Parathyroid adenoma (tissue), 2 donors: ENCODE measurements at regions not wholly inside any gene's neighbourhood (a gene's known extent, or its start where the extent isn't known, plus 50 kb on each side); places are given as distances from the start of the nearest gene placed in this dataset.
A peak's percentile ranks its signal among the peaks of the same experiment; 100 is the strongest.

Experiments
- H2AFZ ChIP-seq: fragments of 300-600 bp; sonication (generic); one replicate; pipeline ENCODE4 v1.7.0; 2017; ENCODE audit warnings: antibody characterized with exemption, mild to moderate bottlenecking
- H3K27ac ChIP-seq: fragments of 300-600 bp; sonication (generic); one replicate; pipeline ENCODE4 v1.7.0; 2017
- H3K27me3 ChIP-seq: fragments of 300-600 bp; sonication (generic); one replicate; pipeline ENCODE4 v1.7.0; 2017; ENCODE audit warnings: low read length; ENCODE audit not compliant: control insufficient read depth, insufficient read depth
- H3K36me3 ChIP-seq: fragments of 300-600 bp; sonication (generic); one replicate; pipeline ENCODE4 v1.7.0; 2017; ENCODE audit warnings: low read length; ENCODE audit not compliant: control insufficient read depth, insufficient read depth
- H3K4me1 ChIP-seq: fragments of 300-600 bp; sonication (generic); one replicate; pipeline ENCODE4 v1.7.0; 2017; ENCODE audit warnings: control low read depth
- H3K4me2 ChIP-seq: fragments of 300-600 bp; sonication (generic); one replicate; pipeline ENCODE4 v1.7.0; 2017; ENCODE audit warnings: low read length
- H3K4me3 ChIP-seq: fragments of 300-600 bp; sonication (generic); one replicate; pipeline ENCODE4 v1.7.0; 2017; ENCODE audit warnings: low read depth, low read length
- H3K79me2 ChIP-seq: fragments of 300-600 bp; sonication (generic); one replicate; pipeline ENCODE4 v1.7.0; 2017; ENCODE audit warnings: control low read depth
- H3K9ac ChIP-seq: fragments of 300-600 bp; sonication (generic); one replicate; pipeline ENCODE4 v1.7.0; 2017; ENCODE audit warnings: mild to moderate bottlenecking
- H3K9me3 ChIP-seq: fragments of 300-600 bp; sonication (generic); one replicate; pipeline ENCODE4 v1.7.0; 2017; ENCODE audit warnings: low read length; ENCODE audit not compliant: control insufficient read depth
- TF ChIP-seq, protein P1 (sequence below): fragments of 300-600 bp; sonication (generic); IDR thresholded peaks from one replicate; pipeline ENCODE4 v1.7.0; 2017; ENCODE audit warnings: antibody characterized with exemption, mild to moderate bottlenecking
- donor health status: primary hyperparathyroidism.

DNA sequence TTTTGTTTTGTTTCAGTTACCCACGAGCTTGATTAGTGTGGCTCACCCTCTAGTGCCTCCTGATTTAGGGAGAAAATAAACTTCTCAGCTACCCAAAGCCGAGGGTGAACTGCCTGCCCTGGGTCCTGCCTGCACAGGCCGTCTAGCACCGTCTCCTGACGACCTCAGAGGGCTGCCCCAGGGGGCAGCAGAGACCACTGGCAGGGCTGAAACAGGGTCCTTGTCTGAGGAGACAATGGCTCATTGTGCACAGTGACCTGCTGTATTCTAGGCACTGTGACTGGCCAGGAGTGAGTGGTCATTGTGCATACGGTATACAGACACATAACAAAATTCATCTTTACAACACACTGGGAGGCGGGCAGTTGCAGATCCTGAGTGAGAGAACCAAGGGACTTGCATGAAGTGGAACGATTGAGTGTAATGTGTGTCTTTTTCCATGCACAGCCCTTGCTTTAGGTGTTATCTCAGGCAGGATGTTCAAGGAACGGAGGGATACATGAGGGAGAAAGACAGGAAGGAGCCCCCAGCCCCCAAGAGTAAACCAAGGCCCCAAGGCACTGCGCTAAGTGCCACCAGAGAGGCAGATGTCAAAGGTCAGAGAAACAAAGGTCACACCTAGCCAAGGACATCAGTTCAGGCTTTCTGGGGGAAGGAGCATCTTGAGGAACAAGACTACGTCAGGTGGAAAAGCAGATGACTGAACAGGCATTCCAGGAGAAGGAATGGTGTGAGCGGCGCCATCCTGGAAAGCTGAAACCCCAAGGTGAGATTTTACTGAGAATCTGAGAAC lies 421.3 kb downstream of the LPIN1 start:
- H3K36me3 ChIP-seq, result no peaks in the 10 kb centered on the region
- H3K4me3 ChIP-seq, result no peak overlapping the region
- H3K79me2 ChIP-seq, result no peaks in the 10 kb centered on the region
- H3K27me3 ChIP-seq, result no peaks in the 10 kb centered on the region
- TF ChIP-seq, protein P1, sequence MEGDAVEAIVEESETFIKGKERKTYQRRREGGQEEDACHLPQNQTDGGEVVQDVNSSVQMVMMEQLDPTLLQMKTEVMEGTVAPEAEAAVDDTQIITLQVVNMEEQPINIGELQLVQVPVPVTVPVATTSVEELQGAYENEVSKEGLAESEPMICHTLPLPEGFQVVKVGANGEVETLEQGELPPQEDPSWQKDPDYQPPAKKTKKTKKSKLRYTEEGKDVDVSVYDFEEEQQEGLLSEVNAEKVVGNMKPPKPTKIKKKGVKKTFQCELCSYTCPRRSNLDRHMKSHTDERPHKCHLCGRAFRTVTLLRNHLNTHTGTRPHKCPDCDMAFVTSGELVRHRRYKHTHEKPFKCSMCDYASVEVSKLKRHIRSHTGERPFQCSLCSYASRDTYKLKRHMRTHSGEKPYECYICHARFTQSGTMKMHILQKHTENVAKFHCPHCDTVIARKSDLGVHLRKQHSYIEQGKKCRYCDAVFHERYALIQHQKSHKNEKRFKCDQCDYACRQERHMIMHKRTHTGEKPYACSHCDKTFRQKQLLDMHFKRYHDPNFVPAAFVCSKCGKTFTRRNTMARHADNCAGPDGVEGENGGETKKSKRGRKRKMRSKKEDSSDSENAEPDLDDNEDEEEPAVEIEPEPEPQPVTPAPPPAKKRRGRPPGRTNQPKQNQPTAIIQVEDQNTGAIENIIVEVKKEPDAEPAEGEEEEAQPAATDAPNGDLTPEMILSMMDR, result no peak
- H3K27ac ChIP-seq, result no peak overlapping the region
- H3K4me2 ChIP-seq, result no peak overlapping the region
- H3K4me1 ChIP-seq, result peaks cover 13% of the 10 kb centered on the region
- peak overlapping the region; percentile 71 for H2AFZ ChIP-seq
- H3K9me3 ChIP-seq, result no peaks in the 10 kb centered on the region
- no peak overlapping the region for H3K9ac ChIP-seq

DNA sequence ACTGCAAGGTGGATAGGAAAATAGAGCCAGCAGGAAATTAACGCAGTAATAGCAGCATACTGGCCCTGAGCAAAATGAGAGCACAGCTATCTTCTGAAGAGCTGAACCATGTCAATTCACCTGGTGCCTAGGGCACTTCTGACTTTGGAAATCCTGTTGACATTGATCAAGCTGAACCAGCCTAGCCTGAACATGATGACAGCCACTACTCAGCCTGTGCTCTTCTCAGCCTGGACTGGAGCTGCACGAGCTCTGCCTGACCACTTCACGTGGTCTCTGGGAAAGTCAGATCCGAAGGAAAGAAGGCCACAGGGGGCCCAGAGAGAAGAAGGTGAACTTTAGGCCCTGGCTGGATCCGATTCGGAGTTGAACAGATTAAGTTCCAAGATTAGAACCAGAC lies 421.9 kb downstream of the LPIN1 start:
- H3K4me2 ChIP-seq, result peak overlapping the region; percentile 23

DNA sequence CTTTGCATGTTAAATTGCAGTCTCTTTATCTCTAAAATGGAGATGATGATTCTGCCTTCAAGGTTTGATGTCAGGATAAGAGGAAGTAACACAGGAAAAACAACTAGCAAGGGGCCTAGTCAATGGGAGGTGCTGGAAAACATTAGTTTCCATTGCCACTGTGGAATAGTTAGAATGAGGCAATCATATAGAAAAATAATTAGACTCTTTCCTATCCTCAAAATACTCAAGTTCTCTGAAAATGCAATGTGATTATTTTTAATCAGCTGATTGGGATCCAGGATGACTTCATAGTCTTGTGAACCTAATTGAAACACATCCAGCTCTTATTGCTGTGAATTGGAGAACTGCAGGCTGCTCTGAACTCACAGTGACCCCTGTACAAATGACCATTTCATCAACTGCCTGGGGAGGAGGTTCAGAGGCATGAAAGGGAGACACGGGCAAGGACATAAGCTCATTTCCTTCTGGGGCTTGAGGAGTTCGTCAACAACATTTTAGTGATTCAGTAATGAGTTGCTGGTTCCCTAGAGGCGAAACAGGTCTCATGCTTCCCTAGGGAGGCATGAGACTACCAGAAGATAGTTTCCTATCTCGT lies 422.5 kb downstream of the LPIN1 start:
- Histone ChIP-seq H3K27ac (no peak overlapping the region), H3K9ac (no peak overlapping the region), H3K36me3 (no peaks in the 10 kb centered on the region), H3K27me3 (no peaks in the 10 kb centered on the region), H3K4me1 (peaks cover 13% of the 10 kb centered on the region), H3K9me3 (no peaks in the 10 kb centered on the region), H2AFZ (peak overlapping the region; percentile 71), H3K4me3 (no peak overlapping the region), H3K79me2 (no peaks in the 10 kb centered on the region), H3K4me2 (peak overlapping the region; percentile 23)
- TF ChIP-seq, protein P1, result no peak

More for the DNA sequence above, 421.9 kb downstream of the LPIN1 start:
- Histone ChIP-seq H3K27me3 (no peaks in the 10 kb centered on the region), H2AFZ (peak overlapping the region; percentile 71), H3K4me3 (no peak overlapping the region), H3K27ac (no peak overlapping the region), H3K79me2 (no peaks in the 10 kb centered on the region), H3K9ac (no peak overlapping the region), H3K9me3 (no peaks in the 10 kb centered on the region), H3K4me1 (peaks cover 13% of the 10 kb centered on the region), H3K36me3 (no peaks in the 10 kb centered on the region)
- TF ChIP-seq, protein P1, result no peak

DNA sequence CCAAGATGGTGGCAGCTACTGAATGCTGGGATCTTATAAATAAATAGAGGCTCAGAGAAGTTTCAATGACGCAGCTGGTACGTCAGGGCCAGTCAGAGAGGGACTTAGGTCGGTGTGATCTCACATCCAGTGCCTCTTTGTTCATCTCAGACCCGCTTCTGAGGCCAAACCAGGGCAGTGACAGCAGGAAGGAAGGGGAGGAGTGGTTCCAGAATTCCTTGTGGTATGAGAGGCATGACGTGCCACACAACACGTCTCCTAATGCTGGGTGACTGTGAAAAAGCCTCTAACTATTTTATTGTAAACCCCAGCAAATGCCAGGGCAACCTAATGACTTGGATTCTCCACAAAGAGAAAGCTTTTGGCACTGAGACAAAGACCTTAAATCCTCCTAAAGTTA lies 423.3 kb downstream of the LPIN1 start:
- Histone ChIP-seq H3K4me2 (no peak overlapping the region), H3K27ac (peak overlapping the region; percentile 25), H3K27me3 (no peaks in the 10 kb centered on the region), H3K36me3 (no peaks in the 10 kb centered on the region), H2AFZ (peak overlapping the region; percentile 7), H3K9me3 (no peaks in the 10 kb centered on the region), H3K9ac (no peak overlapping the region), H3K4me1 (peaks cover 13% of the 10 kb centered on the region), H3K79me2 (no peaks in the 10 kb centered on the region), H3K4me3 (no peak overlapping the region)
- TF ChIP-seq, protein P1, result no peak
